Thyroid gland (tissue), 4 donors: ENCODE measurements at regions not wholly inside any gene's neighbourhood (a gene's known extent, or its start where the extent isn't known, plus 50 kb on each side); places are given as distances from the start of the nearest gene placed in this dataset.

ENCODE experiments used
- DNase-seq, 2 donors: peaks; one replicate each; pipeline ENCODE4 v3.0.0-alpha.2; 2019
- H3K27ac ChIP-seq, 3 donors: fragments of 200-600 bp; sonication (generic); 1 replicate in 2 of 3; 2 replicates in 1 of 3; pipeline ENCODE4 v1.5.1; 2016 to 2019; ENCODE audit warnings: mild to moderate bottlenecking in 1 of 3, moderate library complexity in 1 of 3
- H3K27me3 ChIP-seq: fragments of 200-600 bp; sonication (generic); one replicate; pipeline ENCODE4 v1.5.1; 2019
- H3K36me3 ChIP-seq, 2 donors: fragments of 200-600 bp; sonication (generic); one replicate each; pipeline ENCODE4 v1.5.1; 2016 to 2019
- H3K4me1 ChIP-seq, 2 donors: fragments of 200-600 bp; sonication (generic); one replicate each; pipeline ENCODE4 v1.5.1; 2017 to 2019
- H3K4me3 ChIP-seq, 3 donors: fragments of 200-600 bp; sonication (generic); replicated peaks in 1 of 3; 1 replicate in 2 of 3; 2 replicates in 1 of 3; pipeline ENCODE4 v1.5.1; 2016; ENCODE audit warnings: mild to moderate bottlenecking in 1 of 3
- H3K9me3 ChIP-seq: fragments of 200-600 bp; sonication (generic); one replicate; pipeline ENCODE4 v1.5.1; 2017
- CTCF ChIP-seq, 6 experiments: fragments of 200-600 bp in 3 of 6; fragments of 450-650 bp in 3 of 6; sonication (generic) in 3 of 6; IDR thresholded peaks; one replicate each; pipeline ENCODE4 v1.5.1; 2016 to 2019; ENCODE audit warnings: antibody characterized with exemption in 6 of 6, mild to moderate bottlenecking in 2 of 6, inconsistent platforms in 1 of 6, moderate library complexity in 1 of 6
- POLR2A ChIP-seq, 2 donors: fragments of 450-650 bp; IDR thresholded peaks; one replicate each; pipeline ENCODE4 v1.6.1; 2017; ENCODE audit warnings: antibody characterized with exemption in 2 of 2, mild to moderate bottlenecking in 2 of 2, moderate library complexity in 1 of 2
- WGBS, 2 donors: methylation state at CpG; one replicate each; pipeline ENCODE4 v1.1.5; 2017; 5-methylcytosine and 5-hydroxymethylcytosine counted together
- intact Hi-C: fragments of 100-400 bp; cut with DNase I; formaldehyde crosslinking; loops from one replicate; pipeline ENCODE4 v1.15.1; 2023

GRCh38 chr1:112040891-112041740, 51.6 kb upstream of the KCND3 start:
- DNase-seq: no peak

GRCh38 chr1:112043901-112044300, 54.4 kb upstream of the KCND3 start:
- DNase-seq: no peak
- intact Hi-C loops: no loop called here
- Histone ChIP-seq H3K36me3 (no peaks in the 10 kb centered on the region), H3K27ac (no peak overlapping the region), H3K4me3 (no peak overlapping the region), H3K4me1 (no peaks in the 10 kb centered on the region), H3K9me3 (no peaks in the 10 kb centered on the region), H3K27me3 (no peaks in the 10 kb centered on the region)
- TF ChIP-seq POLR2A (IDR thresholded peaks at IDR 0.05): no peak

More at GRCh38 chr1:112040891-112041740, 51.6 kb upstream of the KCND3 start:
- 34 to 46% methylated on average over 7 of the region's 7 CpGs for WGBS, 2 donors
- Histone ChIP-seq H3K4me3 (no peak overlapping the region), H3K36me3 (no peaks in the 10 kb centered on the region), H3K27me3 (no peaks in the 10 kb centered on the region), H3K27ac (no peak overlapping the region), H3K9me3 (no peaks in the 10 kb centered on the region), H3K4me1 (no peaks in the 10 kb centered on the region)
- intact Hi-C loops: no loop called here
- TF ChIP-seq POLR2A (IDR thresholded peaks at IDR 0.05): no peak
- TF ChIP-seq CTCF (IDR thresholded peaks at IDR 0.05): no peak

- intact Hi-C loops: no loop called here
These were observed 55.3 kb upstream of the KCND3 start for GRCh38 chr1:112044745-112045144.

GRCh38 chr1:112046630-112047029, 57.2 kb upstream of the KCND3 start:
- no peak overlapping the region for H3K4me3 ChIP-seq
- H3K9me3 ChIP-seq: no peaks in the 10 kb centered on the region
- H3K27me3 ChIP-seq: no peaks in the 10 kb centered on the region
- intact Hi-C loops: no loop called here
- 60 to 87% methylated on average over 2 of the region's 2 CpGs for WGBS, 2 donors
- H3K36me3 ChIP-seq: no peaks in the 10 kb centered on the region
- TF ChIP-seq CTCF (IDR thresholded peaks at IDR 0.05) (no peak), POLR2A (IDR thresholded peaks at IDR 0.05) (no peak)
- no peak for DNase-seq
- no peak overlapping the region for H3K27ac ChIP-seq
- no peaks in the 10 kb centered on the region for H3K4me1 ChIP-seq

More at GRCh38 chr1:112044745-112045144, 55.3 kb upstream of the KCND3 start:
- H3K36me3 ChIP-seq: no peaks in the 10 kb centered on the region
- no peaks in the 10 kb centered on the region for H3K27me3 ChIP-seq
- no peak for TF ChIP-seq CTCF (IDR thresholded peaks at IDR 0.05)
- TF ChIP-seq POLR2A (IDR thresholded peaks at IDR 0.05): no peak
- WGBS, 2 donors: 74 to 75% methylated on average over 3 of the region's 3 CpGs
- DNase-seq: no peak
- no peaks in the 10 kb centered on the region for H3K4me1 ChIP-seq
- H3K27ac ChIP-seq: no peak overlapping the region
- no peak overlapping the region for H3K4me3 ChIP-seq
- H3K9me3 ChIP-seq: no peaks in the 10 kb centered on the region

- Histone ChIP-seq H3K27me3 (no peaks in the 10 kb centered on the region), H3K27ac (no peak overlapping the region), H3K9me3 (no peaks in the 10 kb centered on the region), H3K4me1 (no peaks in the 10 kb centered on the region), H3K4me3 (no peak overlapping the region), H3K36me3 (no peaks in the 10 kb centered on the region)
- intact Hi-C loops: no loop called here
- no peak for DNase-seq
- TF ChIP-seq POLR2A (IDR thresholded peaks at IDR 0.05) (no peak), CTCF (IDR thresholded peaks at IDR 0.05) (no peak)
- WGBS, 2 donors: 67 to 100% methylated on average over 1 of the region's 1 CpG
These were observed 59.0 kb upstream of the KCND3 start for GRCh38 chr1:112048421-112048820.
